ENCODE measurements at regions not wholly inside any gene's neighbourhood (a gene's known extent, or its start where the extent isn't known, plus 50 kb on each side); places are given as distances from the start of the nearest gene placed in this dataset.

DNA sequence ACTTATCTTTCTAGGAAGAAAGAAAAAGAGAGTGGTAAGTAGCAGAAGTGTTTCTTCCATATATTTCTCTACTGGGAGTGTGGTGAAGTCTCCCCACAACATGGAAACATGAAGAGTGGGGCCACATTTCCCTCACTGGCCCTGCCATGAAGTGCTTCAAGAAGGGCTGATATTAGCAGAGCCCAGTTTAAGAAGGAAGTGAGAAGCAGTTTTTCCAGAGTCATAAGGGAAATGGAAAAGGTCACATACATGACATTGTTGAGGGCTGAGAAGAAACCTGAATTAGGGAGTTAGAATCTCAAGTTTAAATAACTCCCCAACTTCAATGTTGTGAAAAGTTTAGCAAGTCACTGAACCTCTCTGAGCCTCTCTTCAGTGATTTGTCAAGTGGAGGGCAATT, 171.9 kb upstream of the RBPJ start:
- H3K4me3 ChIP-seq = no peak overlapping the region
- intact Hi-C loops (cut with DNase I) = no loop called here
- no peaks in the 10 kb centered on the region for H3K9me3 ChIP-seq
- H3K36me3 ChIP-seq = no peaks in the 10 kb centered on the region
- ATAC-seq = no peak
- no peak overlapping the region for H3K27ac ChIP-seq
- DNase-seq = no peak
- H3K4me1 ChIP-seq = peaks cover 4% of the 10 kb centered on the region
- H3K27me3 ChIP-seq (ENCODE audit: low read depth) = no peaks in the 10 kb centered on the region
- TF ChIP-seq, protein P1, sequence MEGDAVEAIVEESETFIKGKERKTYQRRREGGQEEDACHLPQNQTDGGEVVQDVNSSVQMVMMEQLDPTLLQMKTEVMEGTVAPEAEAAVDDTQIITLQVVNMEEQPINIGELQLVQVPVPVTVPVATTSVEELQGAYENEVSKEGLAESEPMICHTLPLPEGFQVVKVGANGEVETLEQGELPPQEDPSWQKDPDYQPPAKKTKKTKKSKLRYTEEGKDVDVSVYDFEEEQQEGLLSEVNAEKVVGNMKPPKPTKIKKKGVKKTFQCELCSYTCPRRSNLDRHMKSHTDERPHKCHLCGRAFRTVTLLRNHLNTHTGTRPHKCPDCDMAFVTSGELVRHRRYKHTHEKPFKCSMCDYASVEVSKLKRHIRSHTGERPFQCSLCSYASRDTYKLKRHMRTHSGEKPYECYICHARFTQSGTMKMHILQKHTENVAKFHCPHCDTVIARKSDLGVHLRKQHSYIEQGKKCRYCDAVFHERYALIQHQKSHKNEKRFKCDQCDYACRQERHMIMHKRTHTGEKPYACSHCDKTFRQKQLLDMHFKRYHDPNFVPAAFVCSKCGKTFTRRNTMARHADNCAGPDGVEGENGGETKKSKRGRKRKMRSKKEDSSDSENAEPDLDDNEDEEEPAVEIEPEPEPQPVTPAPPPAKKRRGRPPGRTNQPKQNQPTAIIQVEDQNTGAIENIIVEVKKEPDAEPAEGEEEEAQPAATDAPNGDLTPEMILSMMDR (IDR thresholded peaks at IDR 0.05) = no peak

DNA sequence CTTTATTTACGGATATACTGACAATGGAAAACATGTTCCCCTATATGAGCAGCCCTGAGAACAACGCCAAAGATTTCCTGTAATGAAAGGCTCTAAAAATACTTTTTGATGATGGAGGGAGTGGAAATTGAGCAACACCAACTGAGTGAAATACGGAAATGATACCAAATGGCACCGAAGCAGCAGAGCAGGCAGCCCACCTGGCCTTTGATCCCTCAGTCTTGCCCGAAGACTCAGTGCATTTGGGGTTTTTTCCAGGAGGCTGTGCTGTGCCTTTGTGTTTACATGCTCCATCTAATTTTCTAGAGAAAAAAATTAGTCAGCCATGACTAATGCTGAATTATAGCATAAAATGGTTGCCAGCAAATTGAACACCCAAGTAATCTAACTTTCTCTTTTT, 169.9 kb upstream of the RBPJ start:
- Histone ChIP-seq H3K4me1 (no peaks in the 10 kb centered on the region), H3K9me3 (no peaks in the 10 kb centered on the region), H3K27me3 (ENCODE audit: low read depth) (no peaks in the 10 kb centered on the region), H3K4me3 (no peak overlapping the region), H3K27ac (no peak overlapping the region), H3K36me3 (no peaks in the 10 kb centered on the region)
- TF ChIP-seq, protein P1 (IDR thresholded peaks at IDR 0.05) = no peak
- intact Hi-C loops (cut with DNase I) = no loop called here
- DNase-seq (no peak), ATAC-seq (no peak)

DNA sequence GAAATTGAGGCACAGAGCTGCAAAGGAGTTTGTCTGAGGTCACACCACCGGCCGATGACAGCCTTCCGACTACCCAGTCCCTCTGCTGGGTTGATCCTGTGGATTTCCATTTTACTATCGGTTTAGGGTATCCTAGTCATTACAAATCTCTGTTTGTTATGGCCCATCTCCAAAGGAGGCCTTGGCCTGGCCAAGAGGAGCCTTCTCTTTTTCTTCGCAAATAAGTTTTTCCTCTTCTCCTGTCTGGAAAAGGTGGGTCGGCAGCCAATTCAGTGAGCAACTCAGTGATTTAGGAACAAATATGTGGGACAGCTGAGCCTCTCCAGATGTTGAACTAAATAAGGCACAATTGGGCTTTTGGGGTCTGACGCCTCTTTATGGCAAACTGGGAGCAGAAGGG, 169.2 kb upstream of the RBPJ start:
- intact Hi-C loops (cut with DNase I) = no loop called here
- Histone ChIP-seq H3K4me1 (no peaks in the 10 kb centered on the region), H3K27ac (no peak overlapping the region), H3K4me3 (no peak overlapping the region), H3K36me3 (no peaks in the 10 kb centered on the region), H3K9me3 (no peaks in the 10 kb centered on the region), H3K27me3 (ENCODE audit: low read depth) (no peaks in the 10 kb centered on the region)
- ATAC-seq (no peak), DNase-seq (no peak)
- TF ChIP-seq, protein P1 (IDR thresholded peaks at IDR 0.05) = no peak

DNA sequence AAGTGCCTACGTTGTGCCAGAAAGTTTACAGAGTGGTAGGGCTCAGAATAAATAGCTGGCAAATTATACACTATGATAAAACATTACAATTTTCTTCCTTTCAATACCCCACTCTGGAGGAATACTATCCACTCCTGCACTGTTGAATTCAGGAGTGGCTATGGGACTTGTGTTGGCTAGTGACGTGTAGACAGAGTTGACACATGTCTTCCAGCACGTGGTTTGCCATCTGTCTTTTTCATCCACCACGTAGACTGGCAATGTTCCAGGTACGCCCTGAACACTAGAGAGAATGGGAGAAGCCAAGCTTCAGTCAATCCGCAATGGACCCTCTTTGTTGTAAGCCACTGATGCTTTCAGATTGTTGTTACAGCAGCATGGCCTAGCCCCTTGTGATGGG, 168.8 kb upstream of the RBPJ start:
- DNase-seq = no peak
- Histone ChIP-seq H3K27me3 (ENCODE audit: low read depth) (no peaks in the 10 kb centered on the region), H3K9me3 (no peaks in the 10 kb centered on the region), H3K4me3 (no peak overlapping the region), H3K36me3 (no peaks in the 10 kb centered on the region), H3K4me1 (no peaks in the 10 kb centered on the region), H3K27ac (no peak overlapping the region)
- intact Hi-C loops (cut with DNase I) = no loop called here
- TF ChIP-seq, protein P1 (IDR thresholded peaks at IDR 0.05) = no peak
- no peak for ATAC-seq

DNA sequence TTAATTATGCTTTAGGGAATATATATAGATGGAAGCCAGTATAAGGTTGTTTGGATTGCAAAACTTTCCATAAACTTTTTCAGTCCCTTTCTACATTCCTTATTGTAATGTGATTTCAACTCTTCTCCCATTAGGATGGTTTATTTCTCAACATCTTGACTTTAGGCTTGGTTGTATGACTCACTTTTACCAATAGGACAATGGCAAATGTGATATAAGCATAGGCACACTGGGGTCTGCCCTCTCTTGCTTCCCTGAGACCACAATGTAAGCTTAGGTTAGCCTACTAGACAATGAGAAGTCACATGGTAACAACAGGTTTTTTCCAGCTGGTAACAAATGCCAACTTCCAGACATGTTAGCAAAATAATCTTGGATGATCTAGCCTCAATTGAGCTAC, 163.3 kb upstream of the RBPJ start:
- no peaks in the 10 kb centered on the region for H3K27me3 ChIP-seq (ENCODE audit: low read depth)
- H3K4me3 ChIP-seq = no peak overlapping the region
- no peak for ATAC-seq
- H3K4me1 ChIP-seq = no peaks in the 10 kb centered on the region
- TF ChIP-seq, protein P1 (IDR thresholded peaks at IDR 0.05) = no peak
- no peaks in the 10 kb centered on the region for H3K36me3 ChIP-seq
- intact Hi-C loops (cut with DNase I) = no loop called here
- no peak overlapping the region for H3K27ac ChIP-seq
- no peak for DNase-seq
- peaks cover 3% of the 10 kb centered on the region for H3K9me3 ChIP-seq

DNA sequence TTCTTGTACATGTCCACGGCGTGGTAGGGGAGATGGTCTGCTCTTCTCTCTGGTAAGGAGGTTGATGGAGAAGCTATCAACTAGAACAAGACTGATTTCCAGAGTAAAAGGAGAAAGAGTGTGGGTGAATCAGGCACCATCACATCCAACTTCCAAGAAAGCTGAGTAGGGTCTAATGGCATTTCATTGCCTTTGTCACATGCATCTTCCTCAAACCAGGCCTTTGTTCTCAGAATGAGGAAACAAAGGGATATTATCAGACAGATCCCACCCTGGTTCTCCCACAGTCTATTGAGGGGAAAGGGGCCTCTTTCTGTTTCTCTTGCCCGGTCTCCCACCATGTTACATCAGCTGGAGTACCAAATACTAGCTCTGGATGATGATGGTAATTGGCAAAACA, 160.2 kb upstream of the RBPJ start:
- DNase-seq (no peak), ATAC-seq (peak in 1 of 2 donors; percentile 28)
- peaks cover 3% of the 10 kb centered on the region for H3K9me3 ChIP-seq
- H3K4me1 ChIP-seq = no peaks in the 10 kb centered on the region
- H3K27me3 ChIP-seq (ENCODE audit: low read depth) = no peaks in the 10 kb centered on the region
- no peak overlapping the region for H3K4me3 ChIP-seq
- H3K36me3 ChIP-seq = no peaks in the 10 kb centered on the region
- TF ChIP-seq, protein P1 (IDR thresholded peaks at IDR 0.05) = no peak
- intact Hi-C loops (cut with DNase I) = no loop called here
- H3K27ac ChIP-seq = no peak overlapping the region

All from lower lobe of right lung (tissue), 2 donors.